LNCAP (cell line): ENCODE measurements at regions not wholly inside any gene's neighbourhood (a gene's known extent, or its start where the extent isn't known, plus 50 kb on each side); places are given as distances from the start of the nearest gene placed in this dataset.

Source experiments
- TF ChIP-seq, protein P1 (sequence below): fragments of 450-650 bp; IDR thresholded peaks from 2 replicates; pipeline ENCODE4 v1.5.1; 2017; ENCODE audit warnings: mild to moderate bottlenecking

DNA sequence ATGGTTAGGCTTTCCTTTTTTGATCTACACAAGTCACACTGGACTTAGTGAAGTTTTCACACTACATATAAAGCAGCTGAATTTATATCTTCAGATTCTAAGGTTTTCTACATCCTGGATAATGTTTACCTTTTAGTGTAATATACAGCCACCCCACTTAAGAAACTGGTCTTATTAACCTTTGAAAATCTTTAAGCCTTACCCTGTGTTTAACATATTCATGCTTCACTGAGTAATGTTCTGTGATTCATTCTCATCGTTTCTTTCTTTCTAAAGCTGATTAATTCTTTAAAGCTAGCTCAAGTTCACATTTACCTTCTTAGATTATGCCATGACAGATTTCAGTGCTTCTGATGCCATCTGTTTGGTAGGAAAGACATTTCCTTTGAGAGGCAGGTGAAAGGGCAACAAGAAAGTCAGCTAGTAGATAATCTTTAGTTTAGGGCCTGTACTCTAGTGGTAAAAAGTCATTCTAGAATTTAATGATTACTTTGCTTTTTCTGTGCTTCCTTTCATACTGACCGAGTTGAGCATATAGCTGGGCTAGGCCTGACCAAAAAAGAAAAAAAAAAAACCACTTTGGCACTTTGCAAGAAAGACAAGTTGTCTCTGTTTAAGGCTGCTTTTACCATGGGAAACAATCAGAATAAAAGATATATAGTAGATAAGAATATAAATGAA, 690.9 kb upstream of the FBXO33 start:
- TF ChIP-seq, protein P1, sequence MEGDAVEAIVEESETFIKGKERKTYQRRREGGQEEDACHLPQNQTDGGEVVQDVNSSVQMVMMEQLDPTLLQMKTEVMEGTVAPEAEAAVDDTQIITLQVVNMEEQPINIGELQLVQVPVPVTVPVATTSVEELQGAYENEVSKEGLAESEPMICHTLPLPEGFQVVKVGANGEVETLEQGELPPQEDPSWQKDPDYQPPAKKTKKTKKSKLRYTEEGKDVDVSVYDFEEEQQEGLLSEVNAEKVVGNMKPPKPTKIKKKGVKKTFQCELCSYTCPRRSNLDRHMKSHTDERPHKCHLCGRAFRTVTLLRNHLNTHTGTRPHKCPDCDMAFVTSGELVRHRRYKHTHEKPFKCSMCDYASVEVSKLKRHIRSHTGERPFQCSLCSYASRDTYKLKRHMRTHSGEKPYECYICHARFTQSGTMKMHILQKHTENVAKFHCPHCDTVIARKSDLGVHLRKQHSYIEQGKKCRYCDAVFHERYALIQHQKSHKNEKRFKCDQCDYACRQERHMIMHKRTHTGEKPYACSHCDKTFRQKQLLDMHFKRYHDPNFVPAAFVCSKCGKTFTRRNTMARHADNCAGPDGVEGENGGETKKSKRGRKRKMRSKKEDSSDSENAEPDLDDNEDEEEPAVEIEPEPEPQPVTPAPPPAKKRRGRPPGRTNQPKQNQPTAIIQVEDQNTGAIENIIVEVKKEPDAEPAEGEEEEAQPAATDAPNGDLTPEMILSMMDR = no peak

DNA sequence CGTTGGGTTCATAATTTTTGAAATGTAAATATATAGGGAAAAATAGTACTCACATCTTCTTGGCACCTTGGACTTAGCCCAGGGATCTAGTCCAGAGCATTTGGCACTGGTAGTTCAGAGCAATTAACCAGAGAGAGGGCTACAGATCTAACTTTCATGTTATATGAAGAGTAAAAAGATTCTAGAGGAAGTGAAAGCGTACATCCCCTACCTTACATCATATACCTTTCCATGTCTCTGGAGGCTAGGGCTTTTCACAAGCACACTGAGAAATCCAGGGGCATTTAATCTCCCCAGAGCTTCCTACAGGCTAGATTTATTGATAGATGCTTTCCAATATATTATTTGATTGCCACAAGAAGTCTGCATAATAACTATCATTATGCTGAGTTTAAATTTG, 687.5 kb upstream of the FBXO33 start:
- TF ChIP-seq, protein P1 = no peak

DNA sequence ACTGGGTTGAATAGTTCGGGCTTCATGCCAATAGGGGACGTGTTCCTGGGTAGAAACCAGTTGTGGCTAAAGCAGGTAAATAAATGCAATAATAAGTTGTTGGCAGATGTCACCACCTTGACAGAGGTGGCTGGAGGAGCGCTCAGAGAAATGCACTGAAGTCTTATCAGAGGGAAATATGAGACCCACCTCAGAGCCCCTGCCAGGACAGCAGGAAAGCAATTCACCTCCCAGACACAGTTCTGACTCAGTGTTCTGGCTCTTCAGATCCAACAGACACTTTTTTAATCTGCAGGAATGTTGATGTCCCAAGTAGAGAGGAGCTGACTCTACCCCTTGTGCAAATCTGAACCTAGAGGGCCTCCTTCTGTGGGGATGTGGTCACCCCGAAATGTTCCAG, 687.1 kb upstream of the FBXO33 start:
- TF ChIP-seq, protein P1 = no peak

DNA sequence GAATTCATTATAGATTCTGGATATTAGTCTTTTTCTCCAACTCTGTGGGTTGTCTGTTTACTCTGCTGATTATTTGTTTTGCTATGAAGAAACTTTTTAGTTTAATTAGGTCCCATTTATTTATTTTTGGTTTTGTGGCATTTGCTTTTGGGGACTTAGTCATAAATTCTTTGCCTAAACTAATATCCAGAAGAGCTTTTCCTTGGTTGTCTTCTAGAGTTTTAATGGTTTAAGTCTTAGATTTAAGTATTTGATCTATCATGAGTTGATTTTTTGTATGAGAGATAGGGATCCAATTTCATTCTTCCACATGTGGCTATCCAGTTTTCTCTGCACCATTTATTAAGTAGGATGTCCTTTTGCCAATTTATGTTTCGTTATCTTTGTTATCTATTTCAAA, 683.4 kb upstream of the FBXO33 start:
- TF ChIP-seq, protein P1 = no peak

DNA sequence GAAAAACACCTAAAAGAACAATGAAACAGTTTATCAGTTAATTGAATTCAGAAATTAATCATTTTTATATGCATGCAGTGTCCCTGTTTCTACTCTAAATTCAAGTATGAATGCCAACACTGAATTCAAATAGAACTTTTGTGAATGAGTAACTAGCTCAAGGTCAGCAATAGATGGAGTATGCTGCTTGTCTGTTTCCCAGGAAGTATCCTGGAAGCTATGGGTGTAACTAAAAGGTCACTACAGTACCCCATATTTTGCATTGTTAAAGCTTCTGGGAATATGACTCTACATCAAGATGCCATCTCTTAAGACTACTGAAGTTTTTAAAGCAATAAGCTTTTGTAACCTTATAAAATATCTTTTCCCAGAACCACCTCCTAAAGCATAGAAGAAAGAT, 681.4 kb upstream of the FBXO33 start:
- TF ChIP-seq, protein P1 = no peak

DNA sequence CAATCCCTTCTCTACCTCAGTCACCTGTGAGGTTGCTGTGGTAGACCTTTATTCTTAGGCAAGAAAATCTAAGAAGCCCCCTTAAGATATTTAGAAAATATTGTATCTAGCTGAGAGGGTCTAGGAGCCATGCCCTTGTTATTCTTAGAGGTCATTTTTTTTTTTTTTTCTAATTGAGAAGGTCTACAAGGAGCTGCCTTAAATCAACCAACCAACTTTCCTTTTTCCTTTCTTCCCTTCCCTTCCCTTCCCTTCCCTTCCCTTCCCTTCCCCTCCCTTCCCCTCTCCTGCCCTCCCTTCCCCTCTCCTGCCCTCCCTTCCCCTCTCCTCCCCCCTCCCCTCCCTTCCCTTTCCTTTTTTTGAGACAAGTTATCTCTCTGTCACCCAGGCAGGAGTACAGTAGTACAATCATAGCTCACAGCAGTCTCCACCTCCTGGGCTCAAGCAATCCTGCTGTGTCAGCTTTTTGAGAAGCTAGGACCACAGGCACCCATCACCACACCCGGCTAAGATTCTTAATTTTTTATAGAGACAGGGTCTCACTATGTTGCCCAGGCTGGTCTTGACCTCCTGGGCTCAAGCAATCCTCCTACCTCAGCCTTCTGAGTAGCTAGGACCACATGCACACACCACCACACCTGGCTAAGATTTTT, 668.4 kb upstream of the FBXO33 start:
- TF ChIP-seq, protein P1 = no peak

DNA sequence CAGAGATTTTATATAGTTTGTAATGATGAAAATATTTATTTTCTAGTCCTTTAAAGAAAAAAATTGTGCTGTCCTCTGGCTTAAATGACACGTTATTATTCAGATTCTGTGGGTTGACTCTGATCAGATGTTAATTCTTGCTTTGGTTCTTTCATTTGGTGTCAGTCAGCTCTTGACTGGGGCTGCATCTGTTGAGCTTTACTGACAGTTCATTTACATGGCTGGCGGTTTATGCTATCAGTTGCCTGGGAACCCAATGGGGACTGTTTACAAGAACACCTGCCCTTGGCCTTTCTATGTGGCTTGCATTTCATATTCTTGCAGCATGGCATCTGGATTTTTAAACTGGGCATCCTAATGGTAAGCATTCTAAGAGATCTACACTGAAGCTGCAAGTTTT, 667.1 kb upstream of the FBXO33 start:
- TF ChIP-seq, protein P1 = no peak
